A549 (cell line): ENCODE measurements at regions not wholly inside any gene's neighbourhood (a gene's known extent, or its start where the extent isn't known, plus 50 kb on each side); places are given as distances from the start of the nearest gene placed in this dataset.

Experiments used
- ATAC-seq, 2 experiments: fragments of 200-7000 bp in 1 of 2; fragments of >200 bp in 1 of 2; cut with Nextera tagmentation in 1 of 2; cut with Tn5 transposase in 1 of 2; 3 replicates each; pipeline versions ENCODE4 v1.8.0 to v1.9.1; 2018 to 2020; ENCODE audit warnings: mild to moderate bottlenecking in 1 of 2, moderate library complexity in 1 of 2
- CTCF ChIA-PET: fragments of 300-600 bp; sonication (Branson Sonifier 250); formaldehyde crosslinking; extraction: SDS; loops from one replicate; lab custom pipeline; 2021; ENCODE audit warnings: antibody characterized with exemption, inconsistent platforms; lab: Yijun Ruan, JAX
- POLR2A ChIA-PET: fragments of 350-600 bp; formaldehyde crosslinking; extraction: SDS; loops from one replicate; lab custom pipeline; 2021; ENCODE audit warnings: antibody characterized with exemption, inconsistent platforms; lab: Yijun Ruan, JAX
- DNase-seq, 2 experiments: peaks; one replicate each; pipeline versions ENCODE4 v3.0.0 to v3.0.0-alpha.2; 2011 to 2016; ENCODE audit warnings: low read depth in 1 of 2, low spot score in 1 of 2
- FAIRE-seq: peaks from 2 replicates; lab custom pipeline; 2011; peaks lifted over from hg19 to GRCh38; lab: Jason Lieb, UNC
- H3K27ac ChIP-seq, 2 experiments: fragments of >200 bp; sonication (Bioruptor Twin); formaldehyde crosslinking; 3 replicates each; pipeline ENCODE4 v1.5.1; 2016 to 2017
- H3K4me1 ChIP-seq: fragments of >200 bp; sonication (Bioruptor Twin); formaldehyde crosslinking; 3 replicates; pipeline ENCODE4 v1.6.1; 2016
- H3K4me2 ChIP-seq: fragments of >200 bp; sonication (Bioruptor Twin); formaldehyde crosslinking; 3 replicates; pipeline ENCODE4 v1.6.1; 2016
- H3K4me3 ChIP-seq: fragments of >200 bp; sonication (Bioruptor Twin); formaldehyde crosslinking; 3 replicates; pipeline ENCODE4 v1.5.1; 2016
- H3K9me3 ChIP-seq: fragments of >200 bp; sonication (Bioruptor Twin); formaldehyde crosslinking; 3 replicates; pipeline ENCODE4 v1.6.1; 2016
- BCL3 ChIP-seq: fragments of >200 bp; sonication (Bioruptor Twin); formaldehyde crosslinking; IDR thresholded peaks from 3 replicates; pipeline ENCODE4 v1.6.1; 2016
- CEBPB ChIP-seq, 2 experiments: fragments of >200 bp in 1 of 2; sonication (Bioruptor Twin) in 1 of 2; formaldehyde crosslinking in 1 of 2; IDR thresholded peaks; 2 replicates each; pipeline ENCODE4 v1.6.1; 2012 to 2016
- EHMT2 ChIP-seq: fragments of 200-600 bp; sonication (generic); IDR thresholded peaks from 2 replicates; pipeline ENCODE4 v1.6.1; 2016; ENCODE audit warnings: antibody characterized with exemption, low read depth, mild to moderate bottlenecking, moderate library complexity
- EP300 ChIP-seq, 2 experiments: fragments of >200 bp; sonication (Bioruptor Twin); formaldehyde crosslinking; IDR thresholded peaks; 2 replicates in 1 of 2; 3 replicates in 1 of 2; pipeline ENCODE4 v1.6.1; 2016 to 2017
- ESRRA ChIP-seq: fragments of 150-350 bp; IDR thresholded peaks from 2 replicates; pipeline ENCODE4 v1.6.1; 2014; ENCODE audit warnings: mild to moderate bottlenecking, low read length, borderline replicate concordance
- FOXS1 ChIP-seq: fragments of 250-450 bp; sonication (Bioruptor Pico); IDR thresholded peaks from 2 replicates; pipeline ENCODE4 v1.5.0; 2020; ENCODE audit warnings: mild to moderate bottlenecking, moderate library complexity
- HMGXB4 ChIP-seq: fragments of 250-450 bp; sonication (Bioruptor Pico); IDR thresholded peaks from 2 replicates; pipeline ENCODE4 v1.5.0; 2021; ENCODE audit warnings: mild to moderate bottlenecking, moderate library complexity, borderline replicate concordance
- HOXA7 ChIP-seq: fragments of 250-450 bp; sonication (Bioruptor Pico); IDR thresholded peaks from 2 replicates; pipeline ENCODE4 v1.5.0; 2020; ENCODE audit warnings: mild to moderate bottlenecking, moderate library complexity
- HOXB13 ChIP-seq: fragments of 250-450 bp; sonication (Bioruptor Pico); IDR thresholded peaks from 2 replicates; pipeline ENCODE4 v1.5.0; 2020; ENCODE audit warnings: low read depth, mild to moderate bottlenecking, moderate library complexity
- KDM1A ChIP-seq: fragments of 200-600 bp; sonication (generic); IDR thresholded peaks from 2 replicates; pipeline ENCODE4 v1.6.1; 2016; ENCODE audit warnings: low read depth, mild to moderate bottlenecking
- KDM5A ChIP-seq: fragments of 200-600 bp; sonication (generic); IDR thresholded peaks from 2 replicates; pipeline ENCODE4 v1.6.1; 2016; ENCODE audit warnings: antibody characterized with exemption, mild to moderate bottlenecking
- MAFK ChIP-seq: fragments of 450-650 bp; IDR thresholded peaks from 2 replicates; pipeline ENCODE4 v1.6.1; 2014; ENCODE audit not compliant: partially characterized antibody
- POLR2AphosphoS2 ChIP-seq: conservative IDR thresholded peaks from 2 replicates; pipeline ENCODE4 v1.6.1; 2012; ENCODE audit warnings: low read length, improper control_type of control experiment, inconsistent platforms
- RAD21 ChIP-seq, 2 experiments: fragments of >200 bp in 1 of 2; sonication (Bioruptor Twin) in 1 of 2; formaldehyde crosslinking in 1 of 2; IDR thresholded peaks in 1 of 2; conservative IDR thresholded peaks in 1 of 2; 2 replicates in 1 of 2; 3 replicates in 1 of 2; pipeline ENCODE4 v1.6.1; 2012 to 2018; ENCODE audit warnings: inconsistent platforms in 1 of 2
- RARB ChIP-seq: fragments of 250-450 bp; sonication (Bioruptor Pico); IDR thresholded peaks from 2 replicates; pipeline ENCODE4 v1.8.0; 2021; ENCODE audit warnings: mild to moderate bottlenecking, moderate library complexity
- RCOR1 ChIP-seq: fragments of 150-350 bp; IDR thresholded peaks from 2 replicates; pipeline ENCODE4 v1.6.1; 2014; ENCODE audit warnings: antibody characterized with exemption, low read length, low read depth
- RNF2 ChIP-seq: fragments of 200-600 bp; sonication (generic); IDR thresholded peaks from 2 replicates; pipeline ENCODE4 v1.6.1; 2016; ENCODE audit warnings: low read depth, mild to moderate bottlenecking, antibody characterized with exemption, moderate library complexity, borderline replicate concordance
- SREBF2 ChIP-seq: fragments of 450-650 bp; IDR thresholded peaks from 2 replicates; pipeline ENCODE4 v1.6.1; 2014; ENCODE audit warnings: mild to moderate bottlenecking, moderate library complexity
- ZC3H11A ChIP-seq: fragments of 450-650 bp; IDR thresholded peaks from 2 replicates; pipeline ENCODE4 v1.6.1; 2014; ENCODE audit warnings: antibody characterized with exemption, mild to moderate bottlenecking
- WGBS: methylation state at CpG from one replicate; pipeline ENCODE4 v1.1.6; 2017; ENCODE audit errors: missing lambda C conversion rate; 5-methylcytosine and 5-hydroxymethylcytosine counted together
- TF ChIP-seq, protein P1 (sequence below): IDR thresholded peaks from 2 replicates; pipeline ENCODE4 v1.6.1; 2012
- TF ChIP-seq, protein P2 (sequence below): fragments of 150-350 bp; IDR thresholded peaks from 2 replicates; pipeline ENCODE4 v1.6.1; 2014; ENCODE audit warnings: low read depth, mild to moderate bottlenecking, low read length
- TF ChIP-seq, protein P3 (sequence below): fragments of 200-600 bp; sonication (generic); IDR thresholded peaks from 2 replicates; pipeline ENCODE4 v1.6.1; 2016; ENCODE audit warnings: antibody characterized with exemption, mild to moderate bottlenecking, moderate library complexity

- TF ChIP-seq, protein P1, sequence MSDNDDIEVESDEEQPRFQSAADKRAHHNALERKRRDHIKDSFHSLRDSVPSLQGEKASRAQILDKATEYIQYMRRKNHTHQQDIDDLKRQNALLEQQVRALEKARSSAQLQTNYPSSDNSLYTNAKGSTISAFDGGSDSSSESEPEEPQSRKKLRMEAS = no peak
- TF ChIP-seq EP300 (IDR thresholded peaks at IDR 0.05) (no peak), FOXS1 (no peak), HOXA7 (CRISPR knock-in tag) (no peak), RARB (CRISPR knock-in tag) (no peak), BCL3 (no peak), KDM5A (no peak)
Observed at GRCh38 chr7:92914645-92915044, 78.3 kb upstream of the CDK6 start (continued).

DNA sequence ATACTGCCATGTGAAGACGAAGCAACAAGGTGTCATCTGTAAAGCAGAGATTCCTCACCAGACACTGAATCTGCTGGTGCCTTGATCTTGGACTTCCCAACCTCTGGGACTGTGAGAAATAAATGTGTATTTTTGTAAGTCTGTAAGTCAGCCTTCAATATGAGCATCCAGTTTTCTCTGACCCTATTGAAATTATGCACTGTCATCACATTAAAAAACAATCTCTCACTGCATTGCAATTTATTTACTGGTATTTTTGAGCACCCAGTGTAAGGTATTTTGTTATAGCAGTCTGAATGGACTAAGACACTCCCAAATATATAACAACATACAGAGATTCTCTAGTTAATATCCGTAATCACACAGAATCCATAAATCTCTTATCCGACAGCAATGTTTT is 77.5 kb upstream of the CDK6 start:
- Histone ChIP-seq H3K27ac (no peak overlapping the region), H3K4me2 (no peak overlapping the region), H3K9me3 (no peaks in the 10 kb centered on the region), H3K4me3 (no peak overlapping the region), H3K4me1 (no peaks in the 10 kb centered on the region; the same call in 2 of the 3 replicates)
- CTCF ChIA-PET = interaction anchor here (0.8 kb wide), 1 partner anchor 81 kb away, joined by 3 read pairs; no protein-coding TSS in a partner anchor
- FAIRE-seq (no peak), DNase-seq (no peak), ATAC-seq (no peak)
- no peak for TF ChIP-seq ZC3H11A
- TF ChIP-seq, protein P2, sequence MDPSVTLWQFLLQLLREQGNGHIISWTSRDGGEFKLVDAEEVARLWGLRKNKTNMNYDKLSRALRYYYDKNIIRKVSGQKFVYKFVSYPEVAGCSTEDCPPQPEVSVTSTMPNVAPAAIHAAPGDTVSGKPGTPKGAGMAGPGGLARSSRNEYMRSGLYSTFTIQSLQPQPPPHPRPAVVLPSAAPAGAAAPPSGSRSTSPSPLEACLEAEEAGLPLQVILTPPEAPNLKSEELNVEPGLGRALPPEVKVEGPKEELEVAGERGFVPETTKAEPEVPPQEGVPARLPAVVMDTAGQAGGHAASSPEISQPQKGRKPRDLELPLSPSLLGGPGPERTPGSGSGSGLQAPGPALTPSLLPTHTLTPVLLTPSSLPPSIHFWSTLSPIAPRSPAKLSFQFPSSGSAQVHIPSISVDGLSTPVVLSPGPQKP = no peak
- peak; percentile 91 for TF ChIP-seq MAFK
- no peak for TF ChIP-seq CEBPB (IDR thresholded peaks at IDR 0.05)
- TF ChIP-seq, protein P3, sequence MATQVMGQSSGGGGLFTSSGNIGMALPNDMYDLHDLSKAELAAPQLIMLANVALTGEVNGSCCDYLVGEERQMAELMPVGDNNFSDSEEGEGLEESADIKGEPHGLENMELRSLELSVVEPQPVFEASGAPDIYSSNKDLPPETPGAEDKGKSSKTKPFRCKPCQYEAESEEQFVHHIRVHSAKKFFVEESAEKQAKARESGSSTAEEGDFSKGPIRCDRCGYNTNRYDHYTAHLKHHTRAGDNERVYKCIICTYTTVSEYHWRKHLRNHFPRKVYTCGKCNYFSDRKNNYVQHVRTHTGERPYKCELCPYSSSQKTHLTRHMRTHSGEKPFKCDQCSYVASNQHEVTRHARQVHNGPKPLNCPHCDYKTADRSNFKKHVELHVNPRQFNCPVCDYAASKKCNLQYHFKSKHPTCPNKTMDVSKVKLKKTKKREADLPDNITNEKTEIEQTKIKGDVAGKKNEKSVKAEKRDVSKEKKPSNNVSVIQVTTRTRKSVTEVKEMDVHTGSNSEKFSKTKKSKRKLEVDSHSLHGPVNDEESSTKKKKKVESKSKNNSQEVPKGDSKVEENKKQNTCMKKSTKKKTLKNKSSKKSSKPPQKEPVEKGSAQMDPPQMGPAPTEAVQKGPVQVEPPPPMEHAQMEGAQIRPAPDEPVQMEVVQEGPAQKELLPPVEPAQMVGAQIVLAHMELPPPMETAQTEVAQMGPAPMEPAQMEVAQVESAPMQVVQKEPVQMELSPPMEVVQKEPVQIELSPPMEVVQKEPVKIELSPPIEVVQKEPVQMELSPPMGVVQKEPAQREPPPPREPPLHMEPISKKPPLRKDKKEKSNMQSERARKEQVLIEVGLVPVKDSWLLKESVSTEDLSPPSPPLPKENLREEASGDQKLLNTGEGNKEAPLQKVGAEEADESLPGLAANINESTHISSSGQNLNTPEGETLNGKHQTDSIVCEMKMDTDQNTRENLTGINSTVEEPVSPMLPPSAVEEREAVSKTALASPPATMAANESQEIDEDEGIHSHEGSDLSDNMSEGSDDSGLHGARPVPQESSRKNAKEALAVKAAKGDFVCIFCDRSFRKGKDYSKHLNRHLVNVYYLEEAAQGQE = no peak
- TF ChIP-seq RAD21 (conservative IDR thresholded peaks at IDR 0.05 in 1 of 2, IDR thresholded peaks at IDR 0.05 in 1 of 2) = no peak
- TF ChIP-seq HOXB13 (CRISPR knock-in tag) = no peak
- WGBS = 78% methylated on average over 3 of the region's 3 CpGs
- POLR2A ChIA-PET = no interaction called here

DNA sequence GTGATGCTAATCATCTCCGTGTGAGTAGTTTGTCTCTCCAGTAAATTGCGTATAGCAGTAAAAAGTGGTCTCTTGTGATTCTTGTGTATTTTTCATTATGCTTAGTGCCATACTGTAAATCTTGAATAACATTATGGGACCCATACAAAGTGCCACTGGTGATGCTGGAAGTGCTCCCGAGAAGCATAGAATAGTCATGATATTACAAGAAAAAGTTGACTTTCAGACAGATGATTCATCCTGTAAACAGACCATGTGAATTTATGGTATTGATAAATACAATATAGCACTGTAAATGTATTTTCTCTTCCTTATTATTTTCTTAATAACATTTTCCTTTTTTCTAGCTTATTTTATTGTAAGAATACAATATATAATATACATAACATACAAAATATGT is 74.6 kb upstream of the CDK6 start:
- CTCF ChIA-PET = interaction anchor here (1.7 kb wide), 1 partner anchor 290 kb away, joined by 5 read pairs; no protein-coding TSS in a partner anchor
- Histone ChIP-seq H3K4me2 (no peak overlapping the region), H3K9me3 (no peaks in the 10 kb centered on the region), H3K27ac (no peak overlapping the region), H3K4me1 (no peaks in the 10 kb centered on the region), H3K4me3 (no peak overlapping the region)
- no peak for FAIRE-seq
- WGBS = 79% methylated on average over 3 of the region's 3 CpGs
- POLR2A ChIA-PET = no interaction called here
- TF ChIP-seq KDM1A = no peak
- no peak for TF ChIP-seq RNF2
- TF ChIP-seq, protein P1 = no peak
- no peak for TF ChIP-seq RCOR1
- TF ChIP-seq POLR2AphosphoS2 = no peak
- no peak for TF ChIP-seq HMGXB4 (CRISPR knock-in tag)
- no peak for TF ChIP-seq KDM5A
- TF ChIP-seq ESRRA = no peak
- TF ChIP-seq SREBF2 = no peak
- TF ChIP-seq EHMT2 = no peak
- no peak for DNase-seq
- ATAC-seq = no peak
